Activated T-cell treated with anti-CD3 and anti-CD28 coated beads, Interleukin-2, amount 50 U/mL, for 24 hours (primary cell): ENCODE measurements at regions not wholly inside any gene's neighbourhood (a gene's known extent, or its start where the extent isn't known, plus 50 kb on each side); places are given as distances from the start of the nearest gene placed in this dataset.

Experiments used
- DNase-seq: peaks from one replicate; pipeline ENCODE4 v3.0.0-alpha.2; 2020
- H3K27ac Mint-ChIP-seq: 2 replicates; pipeline ENCODE4 v1.8.0; 2020; ENCODE audit warnings: mild to moderate bottlenecking, mixed read lengths
- H3K27me3 Mint-ChIP-seq: 2 replicates; pipeline ENCODE4 v1.8.0; 2020; ENCODE audit warnings: mixed read lengths
- H3K36me3 Mint-ChIP-seq: 2 replicates; pipeline ENCODE4 v1.8.0; 2020; ENCODE audit warnings: low read depth, mixed read lengths
- H3K4me1 Mint-ChIP-seq: 2 replicates; pipeline ENCODE4 v1.8.0; 2020; ENCODE audit warnings: low read depth, mixed read lengths
- H3K4me3 Mint-ChIP-seq: 2 replicates; pipeline ENCODE4 v1.8.0; 2020; ENCODE audit warnings: mild to moderate bottlenecking, moderate library complexity, mixed read lengths
- H3K9me3 Mint-ChIP-seq: 2 replicates; pipeline ENCODE4 v1.8.0; 2020; ENCODE audit warnings: mixed read lengths

GRCh38 chr9:86512929-86513328 lies 158.7 kb upstream of the TUT7 start:
- Mint-ChIP-seq H3K9me3 (no peaks in the 10 kb centered on the region), H3K27me3 (no peaks in the 10 kb centered on the region), H3K4me1 (no peaks in the 10 kb centered on the region), H3K4me3 (no peak overlapping the region), H3K27ac (no peak overlapping the region), H3K36me3 (no peaks in the 10 kb centered on the region)
- DNase-seq, result no peak

- no peak overlapping the region for H3K4me3 Mint-ChIP-seq
- H3K27me3 Mint-ChIP-seq, result peaks cover 4% of the 10 kb centered on the region
- H3K36me3 Mint-ChIP-seq, result no peaks in the 10 kb centered on the region
- no peaks in the 10 kb centered on the region for H3K9me3 Mint-ChIP-seq
- H3K4me1 Mint-ChIP-seq, result no peaks in the 10 kb centered on the region
- no peak overlapping the region for H3K27ac Mint-ChIP-seq
- DNase-seq, result no peak
Observed at GRCh38 chr9:86511614-86512360, 157.6 kb upstream of the TUT7 start.

- H3K4me3 Mint-ChIP-seq, result no peak overlapping the region
- no peaks in the 10 kb centered on the region for H3K4me1 Mint-ChIP-seq
- peaks cover 25% of the 10 kb centered on the region for H3K27me3 Mint-ChIP-seq
- no peaks in the 10 kb centered on the region for H3K9me3 Mint-ChIP-seq
- H3K27ac Mint-ChIP-seq, result no peak overlapping the region
- no peak for DNase-seq
- H3K36me3 Mint-ChIP-seq, result no peaks in the 10 kb centered on the region
Observed at GRCh38 chr9:86508208-86508903, 154.1 kb upstream of the TUT7 start.

- H3K27ac Mint-ChIP-seq, result no peak overlapping the region
- no peaks in the 10 kb centered on the region for H3K4me1 Mint-ChIP-seq
- H3K36me3 Mint-ChIP-seq, result no peaks in the 10 kb centered on the region
- no peak for DNase-seq
- no peak overlapping the region for H3K4me3 Mint-ChIP-seq
- no peaks in the 10 kb centered on the region for H3K9me3 Mint-ChIP-seq
- H3K27me3 Mint-ChIP-seq, result peaks cover 33% of the 10 kb centered on the region
Observed at GRCh38 chr9:86507212-86507630, 153.0 kb upstream of the TUT7 start.

GRCh38 chr9:86503942-86504341 lies 149.7 kb upstream of the TUT7 start:
- H3K27ac Mint-ChIP-seq, result no peak overlapping the region
- DNase-seq, result no peak
- H3K9me3 Mint-ChIP-seq, result no peaks in the 10 kb centered on the region
- peaks cover 51% of the 10 kb centered on the region for H3K27me3 Mint-ChIP-seq
- no peaks in the 10 kb centered on the region for H3K4me1 Mint-ChIP-seq
- H3K36me3 Mint-ChIP-seq, result no peaks in the 10 kb centered on the region
- H3K4me3 Mint-ChIP-seq, result no peak overlapping the region

- H3K36me3 Mint-ChIP-seq, result no peaks in the 10 kb centered on the region
- DNase-seq, result no peak
- no peaks in the 10 kb centered on the region for H3K9me3 Mint-ChIP-seq
- no peaks in the 10 kb centered on the region for H3K4me1 Mint-ChIP-seq
- no peak overlapping the region for H3K27ac Mint-ChIP-seq
- H3K27me3 Mint-ChIP-seq, result peaks cover 51% of the 10 kb centered on the region
- H3K4me3 Mint-ChIP-seq, result no peak overlapping the region
Observed at GRCh38 chr9:86503314-86503713, 149.1 kb upstream of the TUT7 start.

GRCh38 chr9:86500667-86501435 lies 146.6 kb upstream of the TUT7 start:
- Mint-ChIP-seq H3K36me3 (no peaks in the 10 kb centered on the region), H3K4me1 (no peaks in the 10 kb centered on the region), H3K27me3 (peaks cover 52% of the 10 kb centered on the region), H3K4me3 (no peak overlapping the region), H3K27ac (no peak overlapping the region), H3K9me3 (no peaks in the 10 kb centered on the region)
- no peak for DNase-seq

- Mint-ChIP-seq H3K36me3 (no peaks in the 10 kb centered on the region), H3K4me1 (no peaks in the 10 kb centered on the region), H3K27me3 (peaks cover 50% of the 10 kb centered on the region), H3K27ac (no peak overlapping the region), H3K9me3 (no peaks in the 10 kb centered on the region), H3K4me3 (no peak overlapping the region)
- DNase-seq, result no peak
Observed at GRCh38 chr9:86500031-86500430, 145.8 kb upstream of the TUT7 start.

GRCh38 chr9:86494644-86495111 lies 140.5 kb upstream of the TUT7 start:
- DNase-seq, result no peak
- Mint-ChIP-seq H3K27me3 (peaks cover 8% of the 10 kb centered on the region), H3K9me3 (no peaks in the 10 kb centered on the region), H3K27ac (no peak overlapping the region), H3K36me3 (no peaks in the 10 kb centered on the region), H3K4me3 (no peak overlapping the region), H3K4me1 (no peaks in the 10 kb centered on the region)

- peaks cover 4% of the 10 kb centered on the region for H3K27me3 Mint-ChIP-seq
- no peaks in the 10 kb centered on the region for H3K36me3 Mint-ChIP-seq
- no peaks in the 10 kb centered on the region for H3K4me1 Mint-ChIP-seq
- H3K9me3 Mint-ChIP-seq, result no peaks in the 10 kb centered on the region
- no peak for DNase-seq
- H3K27ac Mint-ChIP-seq, result no peak overlapping the region
- H3K4me3 Mint-ChIP-seq, result no peak overlapping the region
Observed at GRCh38 chr9:86491468-86492266, 137.5 kb upstream of the TUT7 start.

GRCh38 chr9:86488794-86489193 lies 134.6 kb upstream of the TUT7 start:
- Mint-ChIP-seq H3K9me3 (no peaks in the 10 kb centered on the region), H3K4me1 (peaks cover 9% of the 10 kb centered on the region), H3K36me3 (no peaks in the 10 kb centered on the region), H3K27me3 (no peaks in the 10 kb centered on the region), H3K4me3 (no peak overlapping the region), H3K27ac (no peak overlapping the region)
- DNase-seq, result no peak

- no peak overlapping the region for H3K4me3 Mint-ChIP-seq
- DNase-seq, result no peak
- no peaks in the 10 kb centered on the region for H3K9me3 Mint-ChIP-seq
- no peaks in the 10 kb centered on the region for H3K36me3 Mint-ChIP-seq
- no peak overlapping the region for H3K27ac Mint-ChIP-seq
- H3K4me1 Mint-ChIP-seq, result peaks cover 9% of the 10 kb centered on the region
- peaks cover 1% of the 10 kb centered on the region for H3K27me3 Mint-ChIP-seq
Observed at GRCh38 chr9:86488345-86488744, 134.1 kb upstream of the TUT7 start.

- Mint-ChIP-seq H3K27me3 (peaks cover 5% of the 10 kb centered on the region), H3K27ac (no peak overlapping the region), H3K4me3 (no peak overlapping the region), H3K9me3 (no peaks in the 10 kb centered on the region), H3K4me1 (peaks cover 9% of the 10 kb centered on the region), H3K36me3 (no peaks in the 10 kb centered on the region)
- no peak for DNase-seq
Observed at GRCh38 chr9:86487838-86488233, 133.6 kb upstream of the TUT7 start.
